SK-N-SH (cell line): ENCODE measurements at regions not wholly inside any gene's neighbourhood (a gene's known extent, or its start where the extent isn't known, plus 50 kb on each side); places are given as distances from the start of the nearest gene placed in this dataset.

Source experiments
- CTCF ChIA-PET: fragments of 300-600, 350-600 bp; formaldehyde crosslinking; extraction: SDS; loops from one replicate; lab custom pipeline; 2021; lab: Yijun Ruan, JAX
- POLR2A ChIA-PET: fragments of 350-600 bp; sonication (Branson Sonifier 250); formaldehyde crosslinking; extraction: SDS; loops from one replicate; lab custom pipeline; 2020; ENCODE audit warnings: antibody characterized with exemption, inconsistent platforms; lab: Yijun Ruan, JAX
- DNase-seq: peaks from one replicate; pipeline ENCODE4 v3.0.0; 2012
- H2AFZ ChIP-seq: fragments of 200-600 bp; sonication (generic); 2 replicates; pipeline ENCODE4 v1.8.1; 2016; ENCODE audit warnings: antibody characterized with exemption, mild to moderate bottlenecking, low read depth
- H3F3A ChIP-seq: fragments of 200-600 bp; sonication (generic); replicated peaks from 2 replicates; pipeline ENCODE3; 2016; ENCODE audit warnings: antibody characterized with exemption, mild to moderate bottlenecking; ENCODE audit not compliant: insufficient read depth
- H3K27ac ChIP-seq, 2 experiments: fragments of 200-500 bp in 1 of 2; fragments of 200-600 bp in 1 of 2; sonication (Bioruptor generic) in 1 of 2; sonication (generic), shearing (Covaris generic) in 1 of 2; 2 replicates each; pipeline versions ENCODE4 v1.5.1 to v1.6.1; 2014 to 2016; ENCODE audit warnings: low read depth in 2 of 2, inconsistent platforms in 1 of 2, low read length in 1 of 2, mild to moderate bottlenecking in 1 of 2, mixed read lengths in 1 of 2
- H3K27me3 ChIP-seq: fragments of 200-600 bp; sonication (generic), shearing (Covaris generic); 2 replicates; pipeline ENCODE4 v1.6.1; 2016; ENCODE audit warnings: mixed run types; ENCODE audit not compliant: insufficient read depth
- H3K36me3 ChIP-seq, 2 experiments: fragments of 200-500 bp in 1 of 2; fragments of 200-600 bp in 1 of 2; sonication (Bioruptor generic) in 1 of 2; sonication (generic) in 1 of 2; replicated peaks in 1 of 2; 2 replicates each; pipeline versions ENCODE3 to v1.5.1; 2014 to 2016; ENCODE audit warnings: low read length in 1 of 2, mild to moderate bottlenecking in 1 of 2; ENCODE audit not compliant: insufficient read depth in 2 of 2, control insufficient read depth in 1 of 2
- H3K4me1 ChIP-seq, 2 experiments: fragments of 200-500 bp in 1 of 2; fragments of 200-600 bp in 1 of 2; sonication (Bioruptor generic) in 1 of 2; sonication (generic), shearing (Covaris generic) in 1 of 2; 2 replicates each; pipeline versions ENCODE4 v1.5.1 to v1.6.1; 2014 to 2016; ENCODE audit warnings: low read depth in 1 of 2, low read length in 1 of 2, mixed run types in 1 of 2; ENCODE audit not compliant: insufficient read depth in 2 of 2, control insufficient read depth in 1 of 2
- H3K4me2 ChIP-seq: fragments of 200-600 bp; sonication (generic), shearing (Covaris generic); 2 replicates; pipeline ENCODE4 v1.6.1; 2017; ENCODE audit warnings: mixed run types
- H3K4me3 ChIP-seq, 2 experiments: fragments of 200-500 bp in 1 of 2; fragments of 200-600 bp in 1 of 2; sonication (Bioruptor generic) in 1 of 2; sonication (generic), shearing (Covaris generic) in 1 of 2; 2 replicates each; pipeline versions ENCODE4 v1.5.1 to v1.8.1; 2014 to 2016; ENCODE audit warnings: low read depth in 2 of 2, inconsistent platforms in 1 of 2, low read length in 1 of 2, mild to moderate bottlenecking in 1 of 2, mixed read lengths in 1 of 2, moderate library complexity in 1 of 2
- H3K79me2 ChIP-seq: fragments of 200-600 bp; sonication (generic); 2 replicates; pipeline ENCODE4 v1.8.1; 2017; ENCODE audit warnings: mild to moderate bottlenecking; ENCODE audit not compliant: insufficient read depth
- H3K9ac ChIP-seq: fragments of 200-600 bp; sonication (generic); 2 replicates; pipeline ENCODE4 v1.6.1; 2017; ENCODE audit warnings: mixed run types
- H3K9me2 ChIP-seq: fragments of 200-600 bp; sonication (generic); 2 replicates; pipeline ENCODE4 v1.6.1; 2017; ENCODE audit warnings: mixed run types
- H3K9me3 ChIP-seq: fragments of 200-600 bp; sonication (generic); 2 replicates; pipeline ENCODE4 v1.6.1; 2017; ENCODE audit warnings: mixed run types, mild to moderate bottlenecking, moderate library complexity
- H4K20me1 ChIP-seq: fragments of 200-600 bp; sonication (generic); 2 replicates; pipeline ENCODE4 v1.6.1; 2017; ENCODE audit warnings: mild to moderate bottlenecking, mixed run types; ENCODE audit not compliant: insufficient read depth
- CHD2 ChIP-seq: fragments of 150-350 bp; IDR thresholded peaks from 2 replicates; pipeline ENCODE4 v1.6.1; 2018; ENCODE audit warnings: low read length; ENCODE audit not compliant: partially characterized antibody
- ELF1 ChIP-seq: IDR thresholded peaks from 2 replicates; pipeline ENCODE4 v1.4.0; 2012
- EP300 ChIP-seq, 2 experiments: IDR thresholded peaks; 2 replicates each; pipeline versions ENCODE4 v1.4.0 to v1.6.1; 2012; ENCODE audit warnings: borderline replicate concordance in 1 of 2, low read depth in 1 of 2, low read length in 1 of 2
- FOSL2 ChIP-seq: IDR thresholded peaks from 2 replicates; pipeline ENCODE4 v1.4.0; 2012; ENCODE audit warnings: low read depth, mild to moderate bottlenecking, moderate library complexity, borderline replicate concordance
- FOXJ3 ChIP-seq: sonication (generic); formaldehyde crosslinking; IDR thresholded peaks from 2 replicates; pipeline ENCODE4 v1.5.1; 2020; ENCODE audit warnings: mild to moderate bottlenecking, missing genetic modification reagents
- FOXM1 ChIP-seq: IDR thresholded peaks from 2 replicates; pipeline ENCODE4 v1.4.0; 2012; ENCODE audit warnings: low read depth, mild to moderate bottlenecking
- GATA2 ChIP-seq: sonication (generic); formaldehyde crosslinking; IDR thresholded peaks from 2 replicates; pipeline ENCODE4 v1.5.0; 2020; ENCODE audit warnings: mild to moderate bottlenecking, missing genetic modification reagents
- MEF2A ChIP-seq: IDR thresholded peaks from 2 replicates; pipeline ENCODE4 v1.4.0; 2012; ENCODE audit warnings: low read depth, borderline replicate concordance
- MXI1 ChIP-seq: IDR thresholded peaks from 2 replicates; pipeline ENCODE4 v1.6.1; 2012; ENCODE audit warnings: mild to moderate bottlenecking, low read depth, low read length, improper control_type of control experiment
- NRF1 ChIP-seq: IDR thresholded peaks from 2 replicates; pipeline ENCODE4 v1.6.1; 2012; ENCODE audit warnings: low read depth, mild to moderate bottlenecking, low read length
- RAD21 ChIP-seq: IDR thresholded peaks from 2 replicates; pipeline ENCODE4 v1.6.1; 2012; ENCODE audit warnings: mild to moderate bottlenecking, low read length
- RCOR1 ChIP-seq: fragments of 150-350 bp; IDR thresholded peaks from 2 replicates; pipeline ENCODE4 v1.6.1; 2017; ENCODE audit warnings: antibody characterized with exemption, low read length
- SIN3A ChIP-seq: IDR thresholded peaks from 2 replicates; pipeline ENCODE4 v1.6.1; 2012; ENCODE audit warnings: low read depth, mild to moderate bottlenecking, low read length, moderate library complexity, borderline replicate concordance
- SMC3 ChIP-seq: IDR thresholded peaks from 2 replicates; pipeline ENCODE4 v1.6.1; 2012; ENCODE audit warnings: low read depth, low read length, improper control_type of control experiment
- TCF12 ChIP-seq: IDR thresholded peaks from 2 replicates; pipeline ENCODE4 v1.4.0; 2012
- TEAD4 ChIP-seq: IDR thresholded peaks from 2 replicates; pipeline ENCODE4 v1.4.0; 2012; ENCODE audit warnings: mild to moderate bottlenecking, borderline replicate concordance; ENCODE audit not compliant: insufficient read depth
- WGBS: methylation state at CpG from one replicate; pipeline ENCODE4 v1.1.6; 2017; ENCODE audit warnings: low lambda C conversion rate; 5-methylcytosine and 5-hydroxymethylcytosine counted together
- TF ChIP-seq, protein P1 (sequence below): IDR thresholded peaks from 2 replicates; pipeline ENCODE4 v1.4.0; 2012; ENCODE audit warnings: low read depth, borderline replicate concordance
- TF ChIP-seq, protein P2 (sequence below): fragments of 200-600 bp; sonication (generic); IDR thresholded peaks from 2 replicates; pipeline ENCODE4 v1.6.1; 2017; ENCODE audit warnings: antibody characterized with exemption, mild to moderate bottlenecking, moderate library complexity
- TF ChIP-seq, protein P3 (sequence below): IDR thresholded peaks from 2 replicates; pipeline ENCODE4 v1.4.0; 2012; ENCODE audit warnings: low read depth, borderline replicate concordance

DNA sequence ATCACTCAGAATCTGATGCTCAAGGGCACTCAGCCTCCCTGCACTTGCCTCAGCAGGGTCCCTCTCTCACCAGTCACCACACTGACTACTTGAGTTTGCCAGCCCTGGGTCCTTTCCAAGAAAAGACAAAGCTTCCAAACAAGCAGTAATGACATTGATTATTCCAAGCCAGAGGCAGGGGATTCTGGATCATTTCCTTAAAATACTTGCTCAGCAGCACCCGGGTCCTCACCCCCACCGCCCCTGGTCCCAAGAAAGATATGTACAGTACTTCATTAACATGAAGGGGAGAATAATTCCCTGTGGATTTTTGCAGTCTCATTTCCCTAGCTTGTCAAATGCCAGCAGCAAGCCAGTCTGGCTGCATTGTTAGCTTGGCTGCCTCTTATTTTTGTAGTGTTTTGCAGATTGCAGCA is 83.2 kb upstream of the GNAO1 start (continued):
- TF ChIP-seq, protein P1, sequence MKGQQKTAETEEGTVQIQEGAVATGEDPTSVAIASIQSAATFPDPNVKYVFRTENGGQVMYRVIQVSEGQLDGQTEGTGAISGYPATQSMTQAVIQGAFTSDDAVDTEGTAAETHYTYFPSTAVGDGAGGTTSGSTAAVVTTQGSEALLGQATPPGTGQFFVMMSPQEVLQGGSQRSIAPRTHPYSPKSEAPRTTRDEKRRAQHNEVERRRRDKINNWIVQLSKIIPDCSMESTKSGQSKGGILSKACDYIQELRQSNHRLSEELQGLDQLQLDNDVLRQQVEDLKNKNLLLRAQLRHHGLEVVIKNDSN = no peak
- TF ChIP-seq FOXM1 = no peak

DNA sequence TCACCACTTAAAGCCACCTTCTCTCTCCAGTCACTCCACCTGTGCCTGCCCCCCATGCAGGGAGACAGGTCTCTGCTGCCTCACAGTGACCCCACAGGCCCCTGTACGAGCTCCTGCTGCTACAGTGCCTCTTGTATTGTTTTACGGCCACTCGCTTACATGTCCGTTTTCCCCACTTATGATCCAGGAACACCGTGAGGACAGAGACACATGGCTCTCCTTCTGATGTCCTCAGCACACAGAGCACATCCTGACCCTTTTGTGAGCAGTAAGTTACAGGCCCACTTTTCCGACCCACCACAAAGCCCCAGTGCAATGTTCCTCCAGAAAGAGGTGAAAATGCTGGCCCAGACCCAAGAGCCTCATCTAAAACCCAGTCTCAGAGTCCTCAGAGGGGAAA is 84.8 kb upstream of the GNAO1 start:
- CTCF ChIA-PET = interaction anchor here (1.6 to 3.0 kb wide), 2 partner anchors 10 to 212 kb away, joined by 6 to 11 read pairs; no protein-coding TSS in a partner anchor
- no peak for DNase-seq

DNA sequence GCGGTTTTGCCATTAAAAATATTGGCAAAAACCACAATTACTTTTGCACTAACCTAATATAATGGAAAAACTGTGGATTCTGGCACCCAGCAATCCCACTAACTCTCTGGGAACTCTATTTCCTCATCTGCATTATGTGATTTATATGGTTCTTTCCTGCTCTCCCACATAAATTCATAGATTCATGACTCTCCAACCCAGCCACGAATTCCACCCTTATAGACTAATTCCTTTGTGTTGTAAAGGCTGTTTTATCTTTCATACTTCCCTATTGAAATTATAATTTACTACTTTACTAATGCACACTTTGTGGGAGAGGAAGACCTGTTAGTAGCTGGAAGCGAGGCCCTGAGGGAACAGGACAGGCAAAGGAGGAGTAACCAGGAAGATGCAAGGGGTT is 88.4 kb upstream of the GNAO1 start:
- CTCF ChIA-PET = interaction anchor here (1.0 kb wide), 1 partner anchor 217 kb away, joined by 3 read pairs; no protein-coding TSS in a partner anchor

More for the DNA sequence above, 84.8 kb upstream of the GNAO1 start:
- Histone ChIP-seq H3K4me2 (no peak overlapping the region), H3K9me2 (no peaks in the 10 kb centered on the region), H3K9me3 (no peaks in the 10 kb centered on the region), H3F3A (no peaks in the 10 kb centered on the region), H3K4me3 (no peak overlapping the region), H3K4me1 (peaks cover 0 to 22% of the 10 kb centered on the region in 2 experiments; a peak in 2 of 4 replicates), H3K27me3 (no peaks in the 10 kb centered on the region), H2AFZ (no peak overlapping the region), H3K36me3 (no peaks in the 10 kb centered on the region), H3K79me2 (no peaks in the 10 kb centered on the region), H3K27ac (no peak overlapping the region), H4K20me1 (no peaks in the 10 kb centered on the region), H3K9ac (no peak overlapping the region)
- TF ChIP-seq SMC3 (no peak), SIN3A (no peak), MEF2A (no peak), RAD21 (no peak), NRF1 (no peak), FOSL2 (no peak), FOXM1 (no peak), GATA2 (no peak), TCF12 (no peak)
- 46% methylated on average over 6 of the region's 6 CpGs for WGBS
- POLR2A ChIA-PET = no interaction called here

More for the DNA sequence above, 88.4 kb upstream of the GNAO1 start:
- 24% methylated on average over 3 of the region's 3 CpGs for WGBS
- Histone ChIP-seq H3K4me3 (no peak overlapping the region), H3K79me2 (no peaks in the 10 kb centered on the region), H3K9me2 (no peaks in the 10 kb centered on the region), H3K4me2 (no peak overlapping the region), H4K20me1 (no peaks in the 10 kb centered on the region), H3K9me3 (no peaks in the 10 kb centered on the region), H3F3A (no peaks in the 10 kb centered on the region), H3K4me1 (peaks cover 0 to 28% of the 10 kb centered on the region in 2 experiments; a peak in 2 of 4 replicates), H3K9ac (no peak overlapping the region), H3K36me3 (no peaks in the 10 kb centered on the region), H3K27me3 (no peaks in the 10 kb centered on the region), H3K27ac (peak overlapping the region in 1 of 2 experiments; percentile 98; a peak in 2 of 4 replicates), H2AFZ (no peak overlapping the region)
- POLR2A ChIA-PET = interaction anchor here (0.9 to 1.2 kb wide), 3 partner anchors 10 to 161 kb away, joined by 3 to 4 read pairs (median 3); no protein-coding TSS in a partner anchor
- TF ChIP-seq FOXJ3 (CRISPR knock-in tag) = no peak
- TF ChIP-seq, protein P2, sequence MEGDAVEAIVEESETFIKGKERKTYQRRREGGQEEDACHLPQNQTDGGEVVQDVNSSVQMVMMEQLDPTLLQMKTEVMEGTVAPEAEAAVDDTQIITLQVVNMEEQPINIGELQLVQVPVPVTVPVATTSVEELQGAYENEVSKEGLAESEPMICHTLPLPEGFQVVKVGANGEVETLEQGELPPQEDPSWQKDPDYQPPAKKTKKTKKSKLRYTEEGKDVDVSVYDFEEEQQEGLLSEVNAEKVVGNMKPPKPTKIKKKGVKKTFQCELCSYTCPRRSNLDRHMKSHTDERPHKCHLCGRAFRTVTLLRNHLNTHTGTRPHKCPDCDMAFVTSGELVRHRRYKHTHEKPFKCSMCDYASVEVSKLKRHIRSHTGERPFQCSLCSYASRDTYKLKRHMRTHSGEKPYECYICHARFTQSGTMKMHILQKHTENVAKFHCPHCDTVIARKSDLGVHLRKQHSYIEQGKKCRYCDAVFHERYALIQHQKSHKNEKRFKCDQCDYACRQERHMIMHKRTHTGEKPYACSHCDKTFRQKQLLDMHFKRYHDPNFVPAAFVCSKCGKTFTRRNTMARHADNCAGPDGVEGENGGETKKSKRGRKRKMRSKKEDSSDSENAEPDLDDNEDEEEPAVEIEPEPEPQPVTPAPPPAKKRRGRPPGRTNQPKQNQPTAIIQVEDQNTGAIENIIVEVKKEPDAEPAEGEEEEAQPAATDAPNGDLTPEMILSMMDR = no peak
- TF ChIP-seq, protein P3, sequence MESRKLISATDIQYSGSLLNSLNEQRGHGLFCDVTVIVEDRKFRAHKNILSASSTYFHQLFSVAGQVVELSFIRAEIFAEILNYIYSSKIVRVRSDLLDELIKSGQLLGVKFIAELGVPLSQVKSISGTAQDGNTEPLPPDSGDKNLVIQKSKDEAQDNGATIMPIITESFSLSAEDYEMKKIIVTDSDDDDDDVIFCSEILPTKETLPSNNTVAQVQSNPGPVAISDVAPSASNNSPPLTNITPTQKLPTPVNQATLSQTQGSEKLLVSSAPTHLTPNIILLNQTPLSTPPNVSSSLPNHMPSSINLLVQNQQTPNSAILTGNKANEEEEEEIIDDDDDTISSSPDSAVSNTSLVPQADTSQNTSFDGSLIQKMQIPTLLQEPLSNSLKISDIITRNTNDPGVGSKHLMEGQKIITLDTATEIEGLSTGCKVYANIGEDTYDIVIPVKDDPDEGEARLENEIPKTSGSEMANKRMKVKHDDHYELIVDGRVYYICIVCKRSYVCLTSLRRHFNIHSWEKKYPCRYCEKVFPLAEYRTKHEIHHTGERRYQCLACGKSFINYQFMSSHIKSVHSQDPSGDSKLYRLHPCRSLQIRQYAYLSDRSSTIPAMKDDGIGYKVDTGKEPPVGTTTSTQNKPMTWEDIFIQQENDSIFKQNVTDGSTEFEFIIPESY = no peak
- TF ChIP-seq MXI1 = no peak
- no peak for TF ChIP-seq CHD2
- no peak for TF ChIP-seq RCOR1
- no peak for TF ChIP-seq EP300 (IDR thresholded peaks at IDR 0.05; ENCODE audit: borderline replicate concordance in 1 of 2, low read depth in 1 of 2, low read length in 1 of 2)
- no peak for TF ChIP-seq TEAD4
- no peak for TF ChIP-seq ELF1
- no peak for TF ChIP-seq FOXM1
- TF ChIP-seq TCF12 = no peak
- no peak for DNase-seq
